ENCODE measurements at regions not wholly inside any gene's neighbourhood (a gene's known extent, or its start where the extent isn't known, plus 50 kb on each side); places are given as distances from the start of the nearest gene placed in this dataset.
"Not testable (repeated sequence)": the region's sequence is repeated elsewhere in the genome, so short reads cannot be mapped to it uniquely, and the experiment has no call there.

DNA sequence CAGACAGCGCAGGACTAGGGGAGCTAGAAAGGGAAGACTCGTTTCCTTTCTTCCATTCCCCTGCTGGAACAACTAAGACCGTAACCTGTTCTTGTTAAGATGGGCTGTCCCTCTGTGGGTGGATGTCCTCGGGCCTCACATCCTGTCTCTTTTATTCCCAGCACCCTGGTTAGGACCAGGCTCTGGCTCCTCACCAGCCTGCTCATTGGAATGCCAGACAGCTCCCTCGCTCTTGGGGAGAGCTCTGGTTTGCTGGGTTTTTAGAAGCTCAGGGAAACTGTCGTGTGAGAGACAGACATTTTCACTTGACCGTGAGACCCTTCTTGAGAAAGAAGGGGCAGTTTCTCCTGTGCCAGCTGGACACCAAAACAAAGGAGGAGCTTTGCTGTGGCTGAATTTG lies 58.1 kb upstream of the HABP2 start:
- no peak for DNase-seq (ENCODE audit: low read depth, low spot score)
- no peak overlapping the region for H3K4me3 ChIP-seq (ENCODE audit: low read length)

DNA sequence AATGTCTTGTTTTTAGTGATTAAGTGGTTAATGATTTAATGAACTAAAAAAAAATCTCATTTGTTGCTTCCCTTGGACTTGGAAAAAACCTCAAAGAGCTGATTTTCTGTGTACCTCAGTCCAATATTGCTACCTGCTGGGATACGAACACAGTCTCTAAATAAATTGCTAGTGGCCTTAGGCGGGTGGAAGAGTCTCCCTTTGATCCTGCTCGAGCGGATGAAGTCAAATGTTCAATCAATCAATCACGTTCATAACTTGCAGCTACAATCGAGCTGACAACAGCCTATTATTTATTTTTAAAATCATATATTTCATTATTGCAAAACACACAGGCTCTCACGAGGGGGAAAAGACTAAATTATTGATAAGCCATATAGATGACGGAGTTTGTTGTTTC lies 57.3 kb upstream of the HABP2 start:
- no peak for DNase-seq (ENCODE audit: low read depth, low spot score)
- H3K4me3 ChIP-seq (ENCODE audit: low read length) = no peak overlapping the region

DNA sequence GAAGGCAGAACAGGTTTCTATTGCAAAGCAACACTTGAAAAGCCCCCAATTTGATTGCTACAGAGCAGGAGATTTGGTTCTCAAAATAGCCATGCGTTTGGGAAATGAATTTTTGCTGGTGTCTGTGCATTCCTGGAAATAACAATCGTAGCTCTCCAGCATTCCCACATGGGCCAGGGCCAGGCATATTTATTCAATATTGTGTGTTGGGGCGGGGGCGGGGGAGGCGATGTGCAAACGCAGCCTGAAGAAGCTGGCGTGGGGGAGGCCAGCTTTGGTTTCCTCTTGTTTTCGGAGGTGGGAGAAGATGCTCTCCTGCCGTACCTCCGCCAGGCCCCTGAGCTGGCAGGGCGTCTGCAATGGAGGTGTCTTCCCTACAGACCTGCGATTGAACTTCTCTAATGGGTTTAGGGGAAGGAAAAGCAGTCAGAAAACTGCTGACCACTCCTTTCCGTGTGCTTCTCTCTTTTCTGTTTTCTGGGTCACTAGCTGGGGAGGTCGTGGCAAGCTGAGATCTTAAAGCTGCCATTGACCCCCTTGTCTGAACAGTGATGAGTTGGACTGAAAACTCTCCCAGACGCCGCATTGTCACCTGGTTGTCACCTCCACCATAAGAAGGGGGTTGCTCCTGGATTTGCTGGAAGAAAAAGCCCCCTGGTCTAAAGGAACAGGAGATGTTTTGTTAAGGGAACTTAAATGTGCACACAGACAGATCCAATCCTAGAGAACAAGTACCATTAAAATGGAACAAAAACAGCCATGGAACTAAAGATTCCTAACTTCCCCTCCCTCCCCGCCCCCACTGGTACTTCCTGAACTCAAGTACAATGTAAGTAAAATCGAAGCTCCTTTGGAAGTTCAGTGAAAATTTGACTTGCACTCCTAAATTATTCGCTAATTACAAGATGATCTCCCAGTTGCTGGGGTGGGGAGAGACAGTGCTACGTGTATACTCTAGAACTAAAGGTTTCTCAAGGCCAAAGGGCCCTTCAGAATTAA lies 56.4 kb upstream of the HABP2 start:
- no peak for DNase-seq (ENCODE audit: low read depth, low spot score)
- no peak overlapping the region for H3K4me3 ChIP-seq (ENCODE audit: low read length)

DNA sequence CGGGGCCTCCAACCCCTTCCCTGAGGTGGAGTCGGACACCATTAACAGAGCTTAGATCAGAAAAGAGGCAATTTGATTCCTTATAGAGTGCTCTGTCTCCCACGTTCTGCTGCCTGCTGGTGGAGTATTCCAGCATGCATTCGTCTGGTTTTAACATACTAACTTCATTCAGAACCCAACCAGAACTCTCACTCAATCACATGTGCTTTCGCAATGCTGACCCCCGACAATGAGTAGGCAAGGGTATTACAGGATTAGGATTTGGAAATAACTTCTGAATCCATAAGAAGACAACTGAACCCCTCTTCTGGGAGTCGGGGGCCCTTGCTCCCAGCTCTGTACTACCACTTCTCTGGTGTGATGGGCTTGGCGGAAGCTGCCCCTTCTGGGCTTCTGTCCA lies 55.7 kb upstream of the HABP2 start:
- no peak for DNase-seq (ENCODE audit: low read depth, low spot score)
- no peak overlapping the region for H3K4me3 ChIP-seq (ENCODE audit: low read length)

- peak; percentile 66 for DNase-seq (ENCODE audit: low read depth, low spot score)
- H3K4me3 ChIP-seq (ENCODE audit: low read length) = no peak overlapping the region
Observed at GRCh38 chr10:113498997-113499396, 53.9 kb upstream of the HABP2 start.

GRCh38 chr10:113499806-113500205 lies 53.0 kb upstream of the HABP2 start:
- no peak for DNase-seq (ENCODE audit: low read depth, low spot score)
- H3K4me3 ChIP-seq (ENCODE audit: low read length) = no peak overlapping the region

GRCh38 chr10:113501031-113501430 lies 51.8 kb upstream of the HABP2 start:
- not testable (repeated sequence) for H3K4me3 ChIP-seq (ENCODE audit: low read length); DNase-seq (ENCODE audit: low read depth, low spot score)
